Keratinocyte (primary cell): ENCODE measurements at regions not wholly inside any gene's neighbourhood (a gene's known extent, or its start where the extent isn't known, plus 50 kb on each side); places are given as distances from the start of the nearest gene placed in this dataset.
"Not testable (repeated sequence)": the region's sequence is repeated elsewhere in the genome, so short reads cannot be mapped to it uniquely, and the experiment has no call there.

Source experiments
- DNase-seq: peaks from one replicate; pipeline ENCODE4 v3.0.0-alpha.2; 2011; ENCODE audit warnings: low read depth, missing footprints, low spot score
- FAIRE-seq: peaks from 2 replicates; lab custom pipeline; 2011; peaks lifted over from hg19 to GRCh38; lab: Jason Lieb, UNC
- H2AFZ ChIP-seq: 2 replicates; pipeline ENCODE4 v1.6.0; 2012; ENCODE audit warnings: low read length, control low read depth, inconsistent platforms; ENCODE audit not compliant: control insufficient read depth
- H3K27ac ChIP-seq: 2 replicates; pipeline ENCODE4 v1.5.1; 2011; ENCODE audit warnings: low read length; ENCODE audit not compliant: control insufficient read depth, insufficient read depth
- H3K27me3 ChIP-seq: 3 replicates; pipeline ENCODE4 v1.6.0; 2011; ENCODE audit warnings: low read length; ENCODE audit not compliant: control insufficient read depth, insufficient read depth; ENCODE audit errors: extremely low read depth
- H3K36me3 ChIP-seq, 2 experiments: 2 replicates in 1 of 2; 3 replicates in 1 of 2; pipeline ENCODE4 v1.5.1; 2011; ENCODE audit warnings: low read length in 2 of 2, mild to moderate bottlenecking in 1 of 2; ENCODE audit not compliant: control insufficient read depth in 2 of 2, insufficient read depth in 2 of 2; ENCODE audit errors: extremely low read depth in 1 of 2
- H3K4me1 ChIP-seq: 3 replicates; pipeline ENCODE4 v1.5.1; 2011; ENCODE audit warnings: low read length; ENCODE audit not compliant: control insufficient read depth, insufficient read depth; ENCODE audit errors: extremely low read depth
- H3K4me2 ChIP-seq: 3 replicates; pipeline ENCODE4 v1.6.0; 2011; ENCODE audit warnings: low read depth, low read length; ENCODE audit not compliant: control insufficient read depth, insufficient read depth; ENCODE audit errors: extremely low read depth
- H3K4me3 ChIP-seq, 3 experiments: fragments of 200-600 bp in 1 of 3; sonication (generic) in 1 of 3; 2 replicates in 2 of 3; 3 replicates in 1 of 3; pipeline ENCODE4 v1.5.1; 2011 to 2016; ENCODE audit warnings: low read length in 3 of 3, mild to moderate bottlenecking in 3 of 3, control low read depth in 2 of 3, inconsistent platforms in 1 of 3, low read depth in 1 of 3, mixed read lengths in 1 of 3, mixed run types in 1 of 3, moderate library complexity in 1 of 3; ENCODE audit not compliant: control insufficient read depth in 2 of 3, insufficient read depth in 2 of 3; ENCODE audit errors: extremely low read depth in 1 of 3
- H3K79me2 ChIP-seq: 2 replicates; pipeline ENCODE4 v1.6.0; 2012; ENCODE audit warnings: low read length; ENCODE audit not compliant: control insufficient read depth, insufficient read depth
- H3K9ac ChIP-seq: 3 replicates; pipeline ENCODE4 v1.6.0; 2011; ENCODE audit warnings: low read length; ENCODE audit not compliant: control insufficient read depth, insufficient read depth; ENCODE audit errors: extremely low read depth
- H3K9me1 ChIP-seq: 3 replicates; pipeline ENCODE4 v1.6.0; 2011; ENCODE audit warnings: low read length; ENCODE audit not compliant: control insufficient read depth, insufficient read depth; ENCODE audit errors: extremely low read depth
- H3K9me3 ChIP-seq: 2 replicates; pipeline ENCODE4 v1.5.1; 2012; ENCODE audit warnings: low read depth, low read length; ENCODE audit not compliant: control insufficient read depth
- H4K20me1 ChIP-seq: 3 replicates; pipeline ENCODE4 v1.6.0; 2011; ENCODE audit warnings: low read length; ENCODE audit not compliant: control insufficient read depth, insufficient read depth; ENCODE audit errors: extremely low read depth
- EZH2 ChIP-seq: IDR thresholded peaks from one replicate; pipeline ENCODE4 v1.6.1; 2012; ENCODE audit warnings: inconsistent platforms, mild to moderate bottlenecking, low read length, moderate library complexity
- dilution Hi-C: fragments of 300-500 bp; cut with MboI; formaldehyde crosslinking; loops from one replicate; pipeline ENCODE4 v1.7.0; 2020; ENCODE audit warnings: low sequenced_read_pairs; ENCODE audit not compliant: extremely low pct_ligation_motif_present
- TF ChIP-seq, protein P1 (sequence below), 3 experiments: IDR thresholded peaks in 1 of 3; conservative IDR thresholded peaks in 1 of 3; optimal IDR thresholded peaks in 1 of 3; 2 replicates in 2 of 3; 3 replicates in 1 of 3; pipeline versions ENCODE3 to v1.5.1; 2011; ENCODE audit warnings: low read length in 3 of 3, mild to moderate bottlenecking in 3 of 3, moderate library complexity in 2 of 3, control low read depth in 1 of 3, inconsistent platforms in 1 of 3; ENCODE audit not compliant: insufficient read depth in 2 of 3; ENCODE audit errors: extremely low read depth in 1 of 3

GRCh38 chr21:18840239-18840638 is 436.7 kb upstream of the TMPRSS15 start:
- no peaks in the 10 kb centered on the region for H3K36me3 ChIP-seq
- FAIRE-seq (no peak), DNase-seq (no peak)
- H4K20me1 ChIP-seq = no peaks in the 10 kb centered on the region
- H3K9me1 ChIP-seq = no peaks in the 10 kb centered on the region
- no peak overlapping the region for H3K4me3 ChIP-seq
- no peaks in the 10 kb centered on the region for H3K4me1 ChIP-seq
- dilution Hi-C loops = no loop called here
- no peaks in the 10 kb centered on the region for H3K9me3 ChIP-seq
- no peaks in the 10 kb centered on the region for H3K79me2 ChIP-seq
- TF ChIP-seq, protein P1, sequence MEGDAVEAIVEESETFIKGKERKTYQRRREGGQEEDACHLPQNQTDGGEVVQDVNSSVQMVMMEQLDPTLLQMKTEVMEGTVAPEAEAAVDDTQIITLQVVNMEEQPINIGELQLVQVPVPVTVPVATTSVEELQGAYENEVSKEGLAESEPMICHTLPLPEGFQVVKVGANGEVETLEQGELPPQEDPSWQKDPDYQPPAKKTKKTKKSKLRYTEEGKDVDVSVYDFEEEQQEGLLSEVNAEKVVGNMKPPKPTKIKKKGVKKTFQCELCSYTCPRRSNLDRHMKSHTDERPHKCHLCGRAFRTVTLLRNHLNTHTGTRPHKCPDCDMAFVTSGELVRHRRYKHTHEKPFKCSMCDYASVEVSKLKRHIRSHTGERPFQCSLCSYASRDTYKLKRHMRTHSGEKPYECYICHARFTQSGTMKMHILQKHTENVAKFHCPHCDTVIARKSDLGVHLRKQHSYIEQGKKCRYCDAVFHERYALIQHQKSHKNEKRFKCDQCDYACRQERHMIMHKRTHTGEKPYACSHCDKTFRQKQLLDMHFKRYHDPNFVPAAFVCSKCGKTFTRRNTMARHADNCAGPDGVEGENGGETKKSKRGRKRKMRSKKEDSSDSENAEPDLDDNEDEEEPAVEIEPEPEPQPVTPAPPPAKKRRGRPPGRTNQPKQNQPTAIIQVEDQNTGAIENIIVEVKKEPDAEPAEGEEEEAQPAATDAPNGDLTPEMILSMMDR (optimal IDR thresholded peaks at IDR 0.05 in 1 of 3, IDR thresholded peaks at IDR 0.05 in 1 of 3, conservative IDR thresholded peaks at IDR 0.05 in 1 of 3; ENCODE audit: extremely low read depth in 1 of 3, insufficient read depth in 2 of 3, low read length in 3 of 3) = peak in 2 of 3 experiments; percentile 50 to 54
- TF ChIP-seq EZH2 = no peak
- no peaks in the 10 kb centered on the region for H3K27me3 ChIP-seq
- peak overlapping the region; percentile 30 for H2AFZ ChIP-seq
- no peak overlapping the region for H3K27ac ChIP-seq
- H3K9ac ChIP-seq = no peak overlapping the region
- no peak overlapping the region for H3K4me2 ChIP-seq

DNA sequence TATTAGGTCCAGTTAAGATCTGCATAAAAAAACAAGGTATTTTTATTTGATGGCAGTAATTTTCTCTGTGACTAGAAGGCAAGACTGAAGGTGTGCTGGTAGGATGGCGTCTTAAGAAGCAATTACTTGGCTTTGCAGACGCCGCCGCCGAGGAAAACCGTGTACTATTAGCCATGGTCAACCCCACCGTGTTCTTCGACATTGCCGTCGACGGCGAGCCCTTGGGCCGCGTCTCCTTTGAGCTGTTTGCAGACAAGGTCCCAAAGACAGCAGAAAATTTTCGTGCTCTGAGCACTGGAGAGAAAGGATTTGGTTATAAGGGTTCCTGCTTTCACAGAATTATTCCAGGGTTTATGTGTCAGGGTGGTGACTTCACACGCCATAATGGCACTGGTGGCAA is 454.0 kb upstream of the TMPRSS15 start:
- H3K9me3 ChIP-seq, H3K36me3 ChIP-seq, H3K4me2 ChIP-seq, H3K4me3 ChIP-seq, FAIRE-seq, H3K9me1 ChIP-seq, H2AFZ ChIP-seq, DNase-seq, H3K27ac ChIP-seq, H3K79me2 ChIP-seq, H3K4me1 ChIP-seq, H3K9ac ChIP-seq, H3K27me3 ChIP-seq, H4K20me1 ChIP-seq, dilution Hi-C loops: not testable (repeated sequence)

DNA sequence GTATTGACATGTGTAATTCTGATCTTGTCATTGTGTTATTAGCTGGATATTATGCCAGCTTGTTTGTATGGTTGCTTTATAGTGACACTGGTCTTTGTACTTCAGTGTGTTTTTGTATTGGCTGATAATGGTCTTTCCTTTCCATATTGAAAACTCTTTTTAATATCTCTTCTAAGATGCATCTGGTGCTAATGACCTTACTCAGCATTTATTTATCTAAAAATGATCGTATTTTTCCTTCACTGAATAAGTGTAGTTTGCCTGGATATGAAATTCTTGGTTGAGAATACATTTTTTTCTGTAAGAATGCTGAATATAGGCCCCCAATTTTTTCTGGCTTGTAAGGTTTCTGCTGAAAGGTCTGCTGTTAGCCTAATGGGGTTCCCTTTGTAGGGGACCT is 465.5 kb upstream of the TMPRSS15 start:
- H2AFZ ChIP-seq = no peak overlapping the region
- no peaks in the 10 kb centered on the region for H3K4me1 ChIP-seq
- FAIRE-seq (no peak), DNase-seq (no peak)
- no peak overlapping the region for H3K27ac ChIP-seq
- no peak overlapping the region for H3K4me3 ChIP-seq
- no peaks in the 10 kb centered on the region for H3K27me3 ChIP-seq
- TF ChIP-seq, protein P1 (optimal IDR thresholded peaks at IDR 0.05 in 1 of 3, IDR thresholded peaks at IDR 0.05 in 1 of 3, conservative IDR thresholded peaks at IDR 0.05 in 1 of 3; ENCODE audit: extremely low read depth in 1 of 3, insufficient read depth in 2 of 3, low read length in 3 of 3) = no peak
- TF ChIP-seq EZH2 = no peak
- no peaks in the 10 kb centered on the region for H3K36me3 ChIP-seq
- H3K9ac ChIP-seq = no peak overlapping the region
- H3K4me2 ChIP-seq = no peak overlapping the region
- no peaks in the 10 kb centered on the region for H4K20me1 ChIP-seq
- H3K9me3 ChIP-seq = no peaks in the 10 kb centered on the region
- dilution Hi-C loops = no loop called here
- H3K9me1 ChIP-seq = no peaks in the 10 kb centered on the region
- no peaks in the 10 kb centered on the region for H3K79me2 ChIP-seq
